A549 (cell line): ENCODE measurements at regions not wholly inside any gene's neighbourhood (a gene's known extent, or its start where the extent isn't known, plus 50 kb on each side); places are given as distances from the start of the nearest gene placed in this dataset.
"Not testable (repeated sequence)": the region's sequence is repeated elsewhere in the genome, so short reads cannot be mapped to it uniquely, and the experiment has no call there.

Source experiments
- ATAC-seq, 2 experiments: fragments of 200-7000 bp in 1 of 2; fragments of >200 bp in 1 of 2; cut with Nextera tagmentation in 1 of 2; cut with Tn5 transposase in 1 of 2; 3 replicates each; pipeline versions ENCODE4 v1.8.0 to v1.9.1; 2018 to 2020; ENCODE audit warnings: mild to moderate bottlenecking in 1 of 2, moderate library complexity in 1 of 2
- CTCF ChIA-PET: fragments of 300-600 bp; sonication (Branson Sonifier 250); formaldehyde crosslinking; extraction: SDS; loops from one replicate; lab custom pipeline; 2021; ENCODE audit warnings: antibody characterized with exemption, inconsistent platforms; lab: Yijun Ruan, JAX
- POLR2A ChIA-PET: fragments of 350-600 bp; formaldehyde crosslinking; extraction: SDS; loops from one replicate; lab custom pipeline; 2021; ENCODE audit warnings: antibody characterized with exemption, inconsistent platforms; lab: Yijun Ruan, JAX
- DNase-seq, 2 experiments: peaks; one replicate each; pipeline versions ENCODE4 v3.0.0 to v3.0.0-alpha.2; 2011 to 2016; ENCODE audit warnings: low read depth in 1 of 2, low spot score in 1 of 2
- FAIRE-seq: peaks from 2 replicates; lab custom pipeline; 2011; peaks lifted over from hg19 to GRCh38; lab: Jason Lieb, UNC
- H3K27ac ChIP-seq, 2 experiments: fragments of >200 bp; sonication (Bioruptor Twin); formaldehyde crosslinking; 3 replicates each; pipeline ENCODE4 v1.5.1; 2016 to 2017
- H3K4me1 ChIP-seq: fragments of >200 bp; sonication (Bioruptor Twin); formaldehyde crosslinking; 3 replicates; pipeline ENCODE4 v1.6.1; 2016
- H3K4me2 ChIP-seq: fragments of >200 bp; sonication (Bioruptor Twin); formaldehyde crosslinking; 3 replicates; pipeline ENCODE4 v1.6.1; 2016
- H3K4me3 ChIP-seq: fragments of >200 bp; sonication (Bioruptor Twin); formaldehyde crosslinking; 3 replicates; pipeline ENCODE4 v1.5.1; 2016
- H3K9me3 ChIP-seq: fragments of >200 bp; sonication (Bioruptor Twin); formaldehyde crosslinking; 3 replicates; pipeline ENCODE4 v1.6.1; 2016
- CBX8 ChIP-seq: fragments of 200-600 bp; sonication (generic); IDR thresholded peaks from 2 replicates; pipeline ENCODE4 v1.6.1; 2016
- CHD2 ChIP-seq: fragments of 150-350 bp; IDR thresholded peaks from 2 replicates; pipeline ENCODE4 v1.6.1; 2014; ENCODE audit warnings: low read length; ENCODE audit not compliant: partially characterized antibody
- EHF ChIP-seq: fragments of 250-450 bp; sonication (Bioruptor Pico); IDR thresholded peaks from 2 replicates; pipeline ENCODE4 v1.5.0; 2020; ENCODE audit warnings: mild to moderate bottlenecking
- EHMT2 ChIP-seq: fragments of 200-600 bp; sonication (generic); IDR thresholded peaks from 2 replicates; pipeline ENCODE4 v1.6.1; 2016; ENCODE audit warnings: antibody characterized with exemption, low read depth, mild to moderate bottlenecking, moderate library complexity
- FOSL2 ChIP-seq, 2 experiments: fragments of 450-650 bp in 1 of 2; fragments of >200 bp in 1 of 2; sonication (Bioruptor Twin) in 1 of 2; formaldehyde crosslinking; IDR thresholded peaks; 2 replicates each; pipeline versions ENCODE4 v1.5.0 to v1.6.1; 2016 to 2020; ENCODE audit warnings: mild to moderate bottlenecking in 1 of 2, moderate library complexity in 1 of 2
- FOXS1 ChIP-seq: fragments of 250-450 bp; sonication (Bioruptor Pico); IDR thresholded peaks from 2 replicates; pipeline ENCODE4 v1.5.0; 2020; ENCODE audit warnings: mild to moderate bottlenecking, moderate library complexity
- GATA3 ChIP-seq: IDR thresholded peaks from 2 replicates; pipeline ENCODE4 v1.6.1; 2012; ENCODE audit warnings: borderline replicate concordance
- HEYL ChIP-seq: fragments of 250-450 bp; sonication (Bioruptor Pico); IDR thresholded peaks from 2 replicates; pipeline ENCODE4 v1.8.0; 2021; ENCODE audit warnings: mild to moderate bottlenecking, moderate library complexity
- HOXB5 ChIP-seq: fragments of 250-450 bp; sonication (Bioruptor Pico); IDR thresholded peaks from 2 replicates; pipeline ENCODE4 v1.5.0; 2020; ENCODE audit warnings: mild to moderate bottlenecking, moderate library complexity
- JUNB ChIP-seq: fragments of >200 bp; sonication (Bioruptor Twin); formaldehyde crosslinking; IDR thresholded peaks from 2 replicates; pipeline ENCODE4 v1.6.1; 2016
- NFE2L2 ChIP-seq: fragments of 150-350 bp; conservative IDR thresholded peaks from 2 replicates; pipeline ENCODE4 v1.6.1; 2014; ENCODE audit warnings: low read length
- NPAS2 ChIP-seq: fragments of 250-450 bp; sonication (Bioruptor Pico); IDR thresholded peaks from 2 replicates; pipeline ENCODE4 v1.8.0; 2022; ENCODE audit warnings: mild to moderate bottlenecking, moderate library complexity, borderline replicate concordance
- PHF8 ChIP-seq: fragments of 200-600 bp; sonication (generic); IDR thresholded peaks from 2 replicates; pipeline ENCODE4 v1.6.1; 2016; ENCODE audit warnings: low read depth, mild to moderate bottlenecking, antibody characterized with exemption, moderate library complexity, borderline replicate concordance
- RAD21 ChIP-seq, 2 experiments: fragments of >200 bp in 1 of 2; sonication (Bioruptor Twin) in 1 of 2; formaldehyde crosslinking in 1 of 2; IDR thresholded peaks in 1 of 2; conservative IDR thresholded peaks in 1 of 2; 2 replicates in 1 of 2; 3 replicates in 1 of 2; pipeline ENCODE4 v1.6.1; 2012 to 2018; ENCODE audit warnings: inconsistent platforms in 1 of 2
- RFX5 ChIP-seq: fragments of 450-650 bp; IDR thresholded peaks from 2 replicates; pipeline ENCODE4 v1.7.1; 2014; ENCODE audit warnings: antibody characterized with exemption, mild to moderate bottlenecking, moderate library complexity
- SREBF2 ChIP-seq: fragments of 450-650 bp; IDR thresholded peaks from 2 replicates; pipeline ENCODE4 v1.6.1; 2014; ENCODE audit warnings: mild to moderate bottlenecking, moderate library complexity
- TP53 ChIP-seq: fragments of 250-450 bp; sonication (Bioruptor Pico); IDR thresholded peaks from 2 replicates; pipeline ENCODE4 v1.5.0; 2021; ENCODE audit warnings: mild to moderate bottlenecking, moderate library complexity
- ZNF302 ChIP-seq: fragments of 250-450 bp; sonication (Bioruptor Pico); IDR thresholded peaks from 2 replicates; pipeline ENCODE4 v1.9.0; 2021; ENCODE audit warnings: inconsistent platforms, mild to moderate bottlenecking, moderate library complexity
- ZSCAN20 ChIP-seq: fragments of 250-450 bp; sonication (Bioruptor Pico); IDR thresholded peaks from 2 replicates; pipeline ENCODE4 v1.8.0; 2022; ENCODE audit warnings: mild to moderate bottlenecking, moderate library complexity
- WGBS: methylation state at CpG from one replicate; pipeline ENCODE4 v1.1.6; 2017; ENCODE audit errors: missing lambda C conversion rate; 5-methylcytosine and 5-hydroxymethylcytosine counted together
- TF ChIP-seq, protein P1 (sequence below): fragments of 450-650 bp; IDR thresholded peaks from 2 replicates; pipeline ENCODE4 v1.6.1; 2014; ENCODE audit warnings: antibody characterized with exemption
- TF ChIP-seq, protein P2 (sequence below): IDR thresholded peaks from 2 replicates; pipeline ENCODE4 v1.6.1; 2012
- TF ChIP-seq, protein P3 (sequence below): fragments of 150-350 bp; IDR thresholded peaks from 2 replicates; pipeline ENCODE4 v1.6.1; 2014; ENCODE audit warnings: low read depth, mild to moderate bottlenecking, low read length

DNA sequence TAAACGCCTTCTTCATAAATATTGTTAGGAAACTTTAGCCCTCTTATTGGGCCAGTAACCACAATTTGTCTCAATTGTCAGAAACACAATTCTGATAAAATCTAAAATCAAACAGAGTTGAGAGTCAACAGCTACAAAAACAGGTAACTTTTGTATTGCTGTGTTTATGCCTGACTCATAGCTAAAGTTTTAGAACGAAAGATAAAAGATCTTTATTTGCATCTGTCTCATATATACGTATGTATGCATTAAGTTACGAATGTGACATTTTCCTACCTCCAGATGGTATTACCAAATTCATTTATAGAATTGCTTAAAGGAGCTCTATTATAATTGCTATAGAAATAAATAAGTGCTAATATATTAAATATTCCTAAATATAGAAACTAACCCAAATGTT lies 887.9 kb upstream of the NDST4 start:
- CTCF ChIA-PET = no interaction called here

DNA sequence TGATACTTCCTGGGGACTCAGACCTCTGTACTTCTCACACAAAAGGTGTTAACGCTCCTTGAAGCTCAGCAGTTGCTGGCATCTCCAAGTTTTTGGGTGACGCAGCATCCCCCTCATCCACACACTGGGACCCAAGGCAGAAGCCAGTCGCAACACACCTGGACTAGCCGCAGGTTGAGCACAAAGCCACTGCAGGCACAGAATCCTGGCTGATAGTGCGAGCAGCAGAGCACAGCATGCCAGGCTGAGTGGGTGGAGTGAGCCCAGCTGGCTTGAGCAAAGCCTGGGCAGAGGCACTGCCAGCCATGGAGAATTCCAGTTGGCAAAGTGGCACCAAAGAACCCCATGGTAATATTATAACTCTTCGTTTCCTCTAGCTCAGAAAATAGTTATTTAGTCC lies 873.2 kb upstream of the NDST4 start:
- no peaks in the 10 kb centered on the region for H3K4me1 ChIP-seq
- H3K9me3 ChIP-seq = no peaks in the 10 kb centered on the region
- DNase-seq (no peak), ATAC-seq (no peak), FAIRE-seq (no peak)
- ChIA-PET CTCF (no interaction called here), POLR2A (no interaction called here)
- H3K27ac ChIP-seq = no peak overlapping the region
- no peak overlapping the region for H3K4me2 ChIP-seq
- no peak overlapping the region for H3K4me3 ChIP-seq
- TF ChIP-seq ZSCAN20 (CRISPR knock-in tag) = no peak
- TF ChIP-seq, protein P1, sequence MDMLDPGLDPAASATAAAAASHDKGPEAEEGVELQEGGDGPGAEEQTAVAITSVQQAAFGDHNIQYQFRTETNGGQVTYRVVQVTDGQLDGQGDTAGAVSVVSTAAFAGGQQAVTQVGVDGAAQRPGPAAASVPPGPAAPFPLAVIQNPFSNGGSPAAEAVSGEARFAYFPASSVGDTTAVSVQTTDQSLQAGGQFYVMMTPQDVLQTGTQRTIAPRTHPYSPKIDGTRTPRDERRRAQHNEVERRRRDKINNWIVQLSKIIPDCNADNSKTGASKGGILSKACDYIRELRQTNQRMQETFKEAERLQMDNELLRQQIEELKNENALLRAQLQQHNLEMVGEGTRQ = no peak
- no peak for TF ChIP-seq RFX5
- no peak for TF ChIP-seq NFE2L2
- no peak for TF ChIP-seq JUNB
- no peak for TF ChIP-seq NPAS2 (CRISPR knock-in tag)
- TF ChIP-seq HOXB5 (CRISPR knock-in tag) = no peak
- no peak for TF ChIP-seq TP53 (CRISPR knock-in tag)
- TF ChIP-seq CBX8 = no peak
- TF ChIP-seq, protein P2, sequence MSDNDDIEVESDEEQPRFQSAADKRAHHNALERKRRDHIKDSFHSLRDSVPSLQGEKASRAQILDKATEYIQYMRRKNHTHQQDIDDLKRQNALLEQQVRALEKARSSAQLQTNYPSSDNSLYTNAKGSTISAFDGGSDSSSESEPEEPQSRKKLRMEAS = no peak
- no peak for TF ChIP-seq FOSL2 (IDR thresholded peaks at IDR 0.05)
- no peak for TF ChIP-seq FOSL2 (CRISPR knock-in tag; IDR thresholded peaks at IDR 0.05)
- no peak for TF ChIP-seq FOXS1
- no peak for TF ChIP-seq RAD21 (conservative IDR thresholded peaks at IDR 0.05 in 1 of 2, IDR thresholded peaks at IDR 0.05 in 1 of 2)
- TF ChIP-seq GATA3 = no peak
- no peak for TF ChIP-seq ZNF302 (CRISPR knock-in tag)
- no peak for TF ChIP-seq EHF (CRISPR knock-in tag)
- no peak for TF ChIP-seq SREBF2
- TF ChIP-seq, protein P3, sequence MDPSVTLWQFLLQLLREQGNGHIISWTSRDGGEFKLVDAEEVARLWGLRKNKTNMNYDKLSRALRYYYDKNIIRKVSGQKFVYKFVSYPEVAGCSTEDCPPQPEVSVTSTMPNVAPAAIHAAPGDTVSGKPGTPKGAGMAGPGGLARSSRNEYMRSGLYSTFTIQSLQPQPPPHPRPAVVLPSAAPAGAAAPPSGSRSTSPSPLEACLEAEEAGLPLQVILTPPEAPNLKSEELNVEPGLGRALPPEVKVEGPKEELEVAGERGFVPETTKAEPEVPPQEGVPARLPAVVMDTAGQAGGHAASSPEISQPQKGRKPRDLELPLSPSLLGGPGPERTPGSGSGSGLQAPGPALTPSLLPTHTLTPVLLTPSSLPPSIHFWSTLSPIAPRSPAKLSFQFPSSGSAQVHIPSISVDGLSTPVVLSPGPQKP = no peak
- no peak for TF ChIP-seq PHF8
- 8% methylated on average over 1 of the region's 6 CpGs for WGBS

More for the DNA sequence above, 887.9 kb upstream of the NDST4 start:
- Histone ChIP-seq H3K9me3 (no peaks in the 10 kb centered on the region), H3K4me1 (no peaks in the 10 kb centered on the region), H3K4me3 (no peak overlapping the region), H3K4me2 (no peak overlapping the region), H3K27ac (no peak overlapping the region)
- 24% methylated on average over 4 of the region's 4 CpGs for WGBS
- no peak for FAIRE-seq
- TF ChIP-seq CHD2 (no peak), EHMT2 (no peak), HEYL (CRISPR knock-in tag) (no peak), NFE2L2 (no peak)
- no peak for DNase-seq
- POLR2A ChIA-PET = no interaction called here
- ATAC-seq = no peak

DNA sequence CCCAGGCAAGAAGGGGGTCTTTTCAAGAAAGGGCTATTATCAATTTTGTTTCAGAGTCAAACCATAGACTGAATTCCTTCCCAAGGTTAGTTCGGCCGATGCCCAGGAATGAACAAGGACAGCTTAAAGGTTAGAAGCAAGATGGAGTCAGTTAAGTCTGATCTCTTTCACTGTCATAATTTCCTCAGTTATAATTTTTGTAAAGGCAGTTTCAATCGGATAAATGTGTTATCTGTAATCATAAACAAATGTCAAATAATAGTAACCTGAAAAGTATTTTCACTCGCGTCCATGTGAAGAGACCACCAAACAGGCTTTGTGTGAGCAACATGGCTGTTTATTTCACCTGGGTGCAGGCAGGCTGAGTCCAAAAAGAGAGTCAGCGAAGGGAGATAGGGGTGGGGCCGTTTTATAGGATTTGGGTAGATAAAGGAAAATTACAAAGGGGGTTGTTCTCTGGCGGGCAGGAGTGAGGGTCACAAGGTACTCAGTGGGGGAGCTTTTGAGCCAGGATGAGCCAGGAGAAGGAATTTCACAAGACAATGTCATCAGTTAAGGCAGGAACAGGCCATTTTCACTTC lies 862.1 kb upstream of the NDST4 start:
- WGBS = 44% methylated on average over 8 of the region's 8 CpGs
- H3K4me3 ChIP-seq, H3K9me3 ChIP-seq, DNase-seq, POLR2A ChIA-PET, ATAC-seq, H3K4me2 ChIP-seq, FAIRE-seq, H3K27ac ChIP-seq, CTCF ChIA-PET, H3K4me1 ChIP-seq: not testable (repeated sequence)
